Suppressor macrophage (primary cell): ENCODE measurements at regions not wholly inside any gene's neighbourhood (a gene's known extent, or its start where the extent isn't known, plus 50 kb on each side); places are given as distances from the start of the nearest gene placed in this dataset.
"Not testable (repeated sequence)": the region's sequence is repeated elsewhere in the genome, so short reads cannot be mapped to it uniquely, and the experiment has no call there.

Experiments
- DNase-seq, 4 experiments: peaks; one replicate each; pipeline ENCODE4 v3.0.0-alpha.2; 2020 to 2022

GRCh38 chr1:112099979-112100378 lies 110.5 kb upstream of the KCND3 start:
- DNase-seq, result no peak

GRCh38 chr1:112105557-112105956 lies 116.1 kb upstream of the KCND3 start:
- no peak for DNase-seq

- no peak for DNase-seq
These were observed 120.6 kb upstream of the KCND3 start for GRCh38 chr1:112110031-112110430.

GRCh38 chr1:112111734-112112133 lies 122.3 kb upstream of the KCND3 start:
- DNase-seq, result no peak

GRCh38 chr1:112114540-112114939 lies 125.1 kb upstream of the KCND3 start:
- no peak for DNase-seq

- DNase-seq, result no peak
These were observed 137.1 kb upstream of the KCND3 start for GRCh38 chr1:112126598-112126997.

GRCh38 chr1:112127606-112128005 lies 138.1 kb upstream of the KCND3 start:
- DNase-seq, result not testable (repeated sequence)

GRCh38 chr1:112133487-112133886 lies 144.0 kb upstream of the KCND3 start:
- no peak for DNase-seq

- DNase-seq, result no peak
These were observed 151.3 kb upstream of the KCND3 start for GRCh38 chr1:112140743-112141142.

GRCh38 chr1:112141301-112141700 lies 151.8 kb upstream of the KCND3 start:
- no peak for DNase-seq

GRCh38 chr1:112141923-112142322 lies 152.5 kb upstream of the KCND3 start:
- DNase-seq, result no peak

GRCh38 chr1:112143871-112144441 lies 154.5 kb upstream of the KCND3 start:
- DNase-seq, result no peak

- no peak for DNase-seq
These were observed 155.4 kb upstream of the KCND3 start for GRCh38 chr1:112144733-112145426.

- no peak for DNase-seq
These were observed 156.8 kb upstream of the KCND3 start for GRCh38 chr1:112146201-112146715.

- not testable (repeated sequence) for DNase-seq
These were observed 170.7 kb upstream of the KCND3 start for GRCh38 chr1:112160214-112160613.

GRCh38 chr1:112165375-112165774 lies 175.9 kb upstream of the KCND3 start:
- DNase-seq, result no peak

GRCh38 chr1:112169517-112169916 lies 180.0 kb upstream of the KCND3 start:
- DNase-seq, result peak in 1 of 4 experiments; percentile 5

- peak; percentile 10 to 53 (median 42) for DNase-seq
These were observed 182.9 kb upstream of the KCND3 start for GRCh38 chr1:112172294-112172882.

- DNase-seq, result no peak
These were observed 187.8 kb upstream of the KCND3 start for GRCh38 chr1:112177314-112177713.

GRCh38 chr1:112188611-112189010 lies 199.1 kb upstream of the KCND3 start:
- no peak for DNase-seq

- DNase-seq, result no peak
These were observed 199.9 kb upstream of the CTTNBP2NL start for GRCh38 chr1:112196008-112196588.

GRCh38 chr1:112196731-112197130 lies 199.3 kb upstream of the CTTNBP2NL start:
- no peak for DNase-seq

- DNase-seq, result no peak
These were observed 186.5 kb upstream of the CTTNBP2NL start for GRCh38 chr1:112209493-112209892.

- DNase-seq, result no peak
These were observed 176.7 kb upstream of the CTTNBP2NL start for GRCh38 chr1:112219267-112219666.
